ENCODE measurements at regions not wholly inside any gene's neighbourhood (a gene's known extent, or its start where the extent isn't known, plus 50 kb on each side); places are given as distances from the start of the nearest gene placed in this dataset.

- H3K23ac ChIP-seq (ENCODE audit: low read length), result no peak overlapping the region
- no peak overlapping the region for H3K27ac ChIP-seq (ENCODE audit: low read depth, low read length)
- H3K18ac ChIP-seq (ENCODE audit: low read length), result no peak overlapping the region
- no peak overlapping the region for H2AFZ ChIP-seq (ENCODE audit: insufficient read depth, low read length, poor library complexity)
- H3K4me3 ChIP-seq (ENCODE audit: low read depth, low read length), result no peak overlapping the region
- peak; percentile 7 to 64 for DNase-seq
- no peak overlapping the region for H3K14ac ChIP-seq (ENCODE audit: low read length)
- no peak overlapping the region for H2BK120ac ChIP-seq (ENCODE audit: insufficient read depth, low read length, poor library complexity)
- H2BK5ac ChIP-seq (ENCODE audit: low read depth, low read length, poor library complexity), result no peak overlapping the region
- no peak overlapping the region for H3K4me2 ChIP-seq (ENCODE audit: low read length)
- no peak overlapping the region for H4K8ac ChIP-seq (ENCODE audit: low read depth, low read length)
- no peaks in the 10 kb centered on the region for H3K36me3 ChIP-seq (ENCODE audit: control insufficient read depth in 1 of 2, insufficient read depth in 2 of 2, low read length in 2 of 2)
- no peak overlapping the region for H3K4ac ChIP-seq (ENCODE audit: low read depth, low read length)
- H3K79me2 ChIP-seq (ENCODE audit: control insufficient read depth, insufficient read depth, low read length, poor library complexity), result no peaks in the 10 kb centered on the region
- H3K4me1 ChIP-seq (ENCODE audit: control insufficient read depth in 1 of 2, insufficient read depth in 2 of 2, low read length in 2 of 2), result peaks cover 0 to 4% of the 10 kb centered on the region in 2 experiments
- no peaks in the 10 kb centered on the region for H3K9me3 ChIP-seq (ENCODE audit: insufficient read depth, low read depth, low read length)
- no peak overlapping the region for H4K12ac ChIP-seq (ENCODE audit: low read depth, low read length)
- no peak overlapping the region for H2BK12ac ChIP-seq (ENCODE audit: low read length)
- no peaks in the 10 kb centered on the region for H3K79me1 ChIP-seq (ENCODE audit: low read length)
- no peak overlapping the region for H4K91ac ChIP-seq (ENCODE audit: low read depth, low read length)
- no CpG with 5 or more reads among the region's 8 CpGs for WGBS (ENCODE audit: extremely low coverage, insufficient coverage, insufficient read length)
- no peaks in the 10 kb centered on the region for H3K27me3 ChIP-seq (ENCODE audit: insufficient read depth, low read length)
- H2AK5ac ChIP-seq (ENCODE audit: low read length), result no peak overlapping the region
- H3K9ac ChIP-seq (ENCODE audit: low read length), result no peak overlapping the region
Measured at GRCh38 chr21:17726047-17726829, 92.9 kb downstream of the C21orf91 start.

DNA sequence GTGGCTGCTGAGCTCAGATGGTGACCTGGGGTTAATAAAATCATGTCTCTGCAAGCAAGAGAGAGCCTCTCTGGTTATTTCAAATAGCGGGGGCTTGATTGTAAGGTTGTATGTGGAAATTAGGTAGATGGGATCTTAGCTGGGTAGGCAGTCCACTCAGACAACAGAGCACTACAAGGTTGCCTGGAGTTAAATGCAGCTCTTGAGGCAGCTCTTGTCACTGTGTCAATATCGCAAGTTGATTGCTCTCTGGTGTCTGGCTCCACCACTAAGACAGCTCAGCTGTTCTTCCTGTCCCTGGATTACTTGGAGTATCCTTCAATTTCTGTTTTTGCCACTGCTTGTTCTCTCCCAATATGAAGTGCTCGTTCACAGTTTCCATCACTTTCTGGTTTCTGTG is 93.8 kb downstream of the C21orf91 start:
- no peaks in the 10 kb centered on the region for H3K79me1 ChIP-seq (ENCODE audit: low read length)
- H2BK5ac ChIP-seq (ENCODE audit: low read depth, low read length, poor library complexity), result no peak overlapping the region
- no peaks in the 10 kb centered on the region for H3K36me3 ChIP-seq (ENCODE audit: control insufficient read depth in 1 of 2, insufficient read depth in 2 of 2, low read length in 2 of 2)
- H3K23ac ChIP-seq (ENCODE audit: low read length), result no peak overlapping the region
- no peak overlapping the region for H3K14ac ChIP-seq (ENCODE audit: low read length)
- H2BK120ac ChIP-seq (ENCODE audit: insufficient read depth, low read length, poor library complexity), result no peak overlapping the region
- no peak overlapping the region for H2BK12ac ChIP-seq (ENCODE audit: low read length)
- WGBS (ENCODE audit: extremely low coverage, insufficient coverage, insufficient read length), result no CpG with 5 or more reads among the region's 3 CpGs
- H4K91ac ChIP-seq (ENCODE audit: low read depth, low read length), result no peak overlapping the region
- H3K9ac ChIP-seq (ENCODE audit: low read length), result no peak overlapping the region
- no peak overlapping the region for H3K18ac ChIP-seq (ENCODE audit: low read length)
- H3K79me2 ChIP-seq (ENCODE audit: control insufficient read depth, insufficient read depth, low read length, poor library complexity), result no peaks in the 10 kb centered on the region
- no peak overlapping the region for H4K8ac ChIP-seq (ENCODE audit: low read depth, low read length)
- no peak overlapping the region for H3K4ac ChIP-seq (ENCODE audit: low read depth, low read length)
- DNase-seq, result no peak
- H3K27ac ChIP-seq (ENCODE audit: low read depth, low read length), result no peak overlapping the region
- no peak overlapping the region for H2AFZ ChIP-seq (ENCODE audit: insufficient read depth, low read length, poor library complexity)
- no peaks in the 10 kb centered on the region for H3K9me3 ChIP-seq (ENCODE audit: insufficient read depth, low read depth, low read length)
- H2AK5ac ChIP-seq (ENCODE audit: low read length), result no peak overlapping the region
- H3K27me3 ChIP-seq (ENCODE audit: insufficient read depth, low read length), result no peaks in the 10 kb centered on the region
- no peaks in the 10 kb centered on the region for H3K4me1 ChIP-seq (ENCODE audit: control insufficient read depth in 1 of 2, insufficient read depth in 2 of 2, low read length in 2 of 2)
- H4K12ac ChIP-seq (ENCODE audit: low read depth, low read length), result no peak overlapping the region
- no peak overlapping the region for H3K4me3 ChIP-seq (ENCODE audit: low read depth, low read length)
- no peak overlapping the region for H3K4me2 ChIP-seq (ENCODE audit: low read length)

GRCh38 chr21:17712887-17713286 is 100.2 kb upstream of the BTG3 start:
- Histone ChIP-seq H3K79me2 (ENCODE audit: control insufficient read depth, insufficient read depth, low read length, poor library complexity) (no peaks in the 10 kb centered on the region), H3K9ac (ENCODE audit: low read length) (no peak overlapping the region), H2AK5ac (ENCODE audit: low read length) (no peak overlapping the region), H2BK12ac (ENCODE audit: low read length) (no peak overlapping the region), H3K4me3 (ENCODE audit: low read depth, low read length) (no peak overlapping the region), H3K4me1 (ENCODE audit: control insufficient read depth in 1 of 2, insufficient read depth in 2 of 2, low read length in 2 of 2) (no peaks in the 10 kb centered on the region), H3K14ac (ENCODE audit: low read length) (no peak overlapping the region), H3K27me3 (ENCODE audit: insufficient read depth, low read length) (no peaks in the 10 kb centered on the region), H3K4ac (ENCODE audit: low read depth, low read length) (no peak overlapping the region), H2BK120ac (ENCODE audit: insufficient read depth, low read length, poor library complexity) (no peak overlapping the region), H4K91ac (ENCODE audit: low read depth, low read length) (no peak overlapping the region), H3K4me2 (ENCODE audit: low read length) (no peak overlapping the region), H3K23ac (ENCODE audit: low read length) (no peak overlapping the region), H3K36me3 (ENCODE audit: control insufficient read depth in 1 of 2, insufficient read depth in 2 of 2, low read length in 2 of 2) (no peaks in the 10 kb centered on the region), H4K12ac (ENCODE audit: low read depth, low read length) (no peak overlapping the region), H3K79me1 (ENCODE audit: low read length) (no peaks in the 10 kb centered on the region), H4K8ac (ENCODE audit: low read depth, low read length) (no peak overlapping the region), H3K9me3 (ENCODE audit: insufficient read depth, low read depth, low read length) (no peaks in the 10 kb centered on the region), H2AFZ (ENCODE audit: insufficient read depth, low read length, poor library complexity) (no peak overlapping the region), H3K18ac (ENCODE audit: low read length) (no peak overlapping the region), H3K27ac (ENCODE audit: low read depth, low read length) (no peak overlapping the region), H2BK5ac (ENCODE audit: low read depth, low read length, poor library complexity) (no peak overlapping the region)
- DNase-seq, result no peak
- no CpG with 5 or more reads among the region's 2 CpGs for WGBS (ENCODE audit: extremely low coverage, insufficient coverage, insufficient read length)

- H3K4me1 ChIP-seq (ENCODE audit: control insufficient read depth in 1 of 2, insufficient read depth in 2 of 2, low read length in 2 of 2), result no peaks in the 10 kb centered on the region
- no peak overlapping the region for H2AK5ac ChIP-seq (ENCODE audit: low read length)
- no peak overlapping the region for H3K4me3 ChIP-seq (ENCODE audit: low read depth, low read length)
- no peaks in the 10 kb centered on the region for H3K79me1 ChIP-seq (ENCODE audit: low read length)
- H3K9ac ChIP-seq (ENCODE audit: low read length), result no peak overlapping the region
- no peak overlapping the region for H3K4ac ChIP-seq (ENCODE audit: low read depth, low read length)
- no peak overlapping the region for H4K91ac ChIP-seq (ENCODE audit: low read depth, low read length)
- H4K12ac ChIP-seq (ENCODE audit: low read depth, low read length), result no peak overlapping the region
- no peaks in the 10 kb centered on the region for H3K36me3 ChIP-seq (ENCODE audit: control insufficient read depth in 1 of 2, insufficient read depth in 2 of 2, low read length in 2 of 2)
- no peak overlapping the region for H3K18ac ChIP-seq (ENCODE audit: low read length)
- H3K4me2 ChIP-seq (ENCODE audit: low read length), result no peak overlapping the region
- H3K9me3 ChIP-seq (ENCODE audit: insufficient read depth, low read depth, low read length), result no peaks in the 10 kb centered on the region
- H4K8ac ChIP-seq (ENCODE audit: low read depth, low read length), result no peak overlapping the region
- H3K79me2 ChIP-seq (ENCODE audit: control insufficient read depth, insufficient read depth, low read length, poor library complexity), result no peaks in the 10 kb centered on the region
- H3K27me3 ChIP-seq (ENCODE audit: insufficient read depth, low read length), result no peaks in the 10 kb centered on the region
- H2AFZ ChIP-seq (ENCODE audit: insufficient read depth, low read length, poor library complexity), result no peak overlapping the region
- peak; percentile 22 to 59 for DNase-seq
- H2BK120ac ChIP-seq (ENCODE audit: insufficient read depth, low read length, poor library complexity), result no peak overlapping the region
- peak overlapping the region; percentile 41 for H3K27ac ChIP-seq (ENCODE audit: low read depth, low read length)
- H3K23ac ChIP-seq (ENCODE audit: low read length), result no peak overlapping the region
- H2BK12ac ChIP-seq (ENCODE audit: low read length), result no peak overlapping the region
- H2BK5ac ChIP-seq (ENCODE audit: low read depth, low read length, poor library complexity), result no peak overlapping the region
- no peak overlapping the region for H3K14ac ChIP-seq (ENCODE audit: low read length)
Measured at GRCh38 chr21:17711896-17712295, 99.2 kb upstream of the BTG3 start.
